PFSK-1 (cell line): ENCODE measurements at regions not wholly inside any gene's neighbourhood (a gene's known extent, or its start where the extent isn't known, plus 50 kb on each side); places are given as distances from the start of the nearest gene placed in this dataset.

Source experiments
- FOXP2 ChIP-seq: optimal IDR thresholded peaks from 2 replicates; pipeline ENCODE3; 2011; ENCODE audit warnings: borderline replicate concordance, control low read depth, inconsistent platforms; ENCODE audit not compliant: insufficient read depth; ENCODE audit errors: extremely low read length, extremely low read depth
- POLR2AphosphoS5 ChIP-seq: IDR thresholded peaks from 2 replicates; pipeline ENCODE4 v1.6.1; 2012; ENCODE audit warnings: low read depth, mild to moderate bottlenecking, control low read depth, low read length, moderate library complexity
- SIN3A ChIP-seq: IDR thresholded peaks from 2 replicates; pipeline ENCODE4 v1.6.1; 2012; ENCODE audit warnings: mild to moderate bottlenecking, low read length, moderate library complexity, borderline replicate concordance; ENCODE audit not compliant: insufficient read depth
- TAF1 ChIP-seq: IDR thresholded peaks from 2 replicates; pipeline ENCODE4 v1.6.1; 2012; ENCODE audit warnings: low read length, control low read depth, borderline replicate concordance; ENCODE audit not compliant: insufficient read depth
- TF ChIP-seq, protein P1 (sequence below), 2 experiments: IDR thresholded peaks; 2 replicates each; pipeline versions ENCODE4 v1.6.1 to v1.8.0; 2011 to 2012; ENCODE audit warnings: low read depth in 2 of 2, low read length in 2 of 2, control low read depth in 1 of 2, inconsistent platforms in 1 of 2, mild to moderate bottlenecking in 1 of 2, moderate library complexity in 1 of 2; ENCODE audit not compliant: insufficient read depth in 1 of 2

DNA sequence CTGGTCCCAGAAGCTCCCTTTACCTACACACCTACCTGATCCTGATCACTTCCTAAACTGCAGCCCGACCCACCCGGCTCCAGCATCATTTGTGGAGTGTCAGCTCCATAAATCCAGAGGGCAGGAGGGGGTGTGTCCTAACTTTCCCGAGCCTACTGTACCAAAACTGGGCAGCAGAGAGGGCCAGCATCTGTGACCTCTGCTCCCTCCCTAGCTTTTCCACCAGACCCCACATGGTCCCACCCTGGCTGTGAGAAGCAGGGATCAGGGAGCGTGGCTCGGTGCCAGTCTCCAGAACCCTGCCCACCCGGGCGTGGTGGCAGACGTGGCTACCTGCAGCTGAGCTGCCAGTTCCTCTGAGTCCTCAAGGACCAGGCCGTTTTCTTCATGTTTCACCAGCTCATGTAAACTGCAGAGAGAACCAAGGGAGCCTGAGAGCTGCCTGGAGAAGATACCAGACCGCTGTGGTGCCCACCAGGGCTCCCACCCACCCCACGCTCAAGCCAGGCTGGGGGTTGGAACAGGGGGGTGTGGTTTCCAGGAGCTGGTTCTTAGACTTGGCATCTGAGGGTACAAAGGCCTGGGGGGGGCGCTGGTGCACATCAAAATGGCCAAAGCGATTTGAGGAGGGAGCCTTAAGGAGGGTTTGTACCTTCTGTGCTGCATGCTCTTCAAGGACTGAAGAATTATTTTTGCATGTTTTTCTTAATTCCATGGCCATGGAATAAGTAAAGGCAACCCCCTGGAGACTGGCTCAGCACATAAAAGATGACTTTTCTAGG, 76.7 kb upstream of the DRD5 start:
- TF ChIP-seq POLR2AphosphoS5 (no peak), FOXP2 (no peak)

GRCh38 chr4:9709724-9710123, 71.7 kb upstream of the DRD5 start:
- no peak for TF ChIP-seq POLR2AphosphoS5
- no peak for TF ChIP-seq TAF1
- TF ChIP-seq SIN3A: no peak
- TF ChIP-seq, protein P1, sequence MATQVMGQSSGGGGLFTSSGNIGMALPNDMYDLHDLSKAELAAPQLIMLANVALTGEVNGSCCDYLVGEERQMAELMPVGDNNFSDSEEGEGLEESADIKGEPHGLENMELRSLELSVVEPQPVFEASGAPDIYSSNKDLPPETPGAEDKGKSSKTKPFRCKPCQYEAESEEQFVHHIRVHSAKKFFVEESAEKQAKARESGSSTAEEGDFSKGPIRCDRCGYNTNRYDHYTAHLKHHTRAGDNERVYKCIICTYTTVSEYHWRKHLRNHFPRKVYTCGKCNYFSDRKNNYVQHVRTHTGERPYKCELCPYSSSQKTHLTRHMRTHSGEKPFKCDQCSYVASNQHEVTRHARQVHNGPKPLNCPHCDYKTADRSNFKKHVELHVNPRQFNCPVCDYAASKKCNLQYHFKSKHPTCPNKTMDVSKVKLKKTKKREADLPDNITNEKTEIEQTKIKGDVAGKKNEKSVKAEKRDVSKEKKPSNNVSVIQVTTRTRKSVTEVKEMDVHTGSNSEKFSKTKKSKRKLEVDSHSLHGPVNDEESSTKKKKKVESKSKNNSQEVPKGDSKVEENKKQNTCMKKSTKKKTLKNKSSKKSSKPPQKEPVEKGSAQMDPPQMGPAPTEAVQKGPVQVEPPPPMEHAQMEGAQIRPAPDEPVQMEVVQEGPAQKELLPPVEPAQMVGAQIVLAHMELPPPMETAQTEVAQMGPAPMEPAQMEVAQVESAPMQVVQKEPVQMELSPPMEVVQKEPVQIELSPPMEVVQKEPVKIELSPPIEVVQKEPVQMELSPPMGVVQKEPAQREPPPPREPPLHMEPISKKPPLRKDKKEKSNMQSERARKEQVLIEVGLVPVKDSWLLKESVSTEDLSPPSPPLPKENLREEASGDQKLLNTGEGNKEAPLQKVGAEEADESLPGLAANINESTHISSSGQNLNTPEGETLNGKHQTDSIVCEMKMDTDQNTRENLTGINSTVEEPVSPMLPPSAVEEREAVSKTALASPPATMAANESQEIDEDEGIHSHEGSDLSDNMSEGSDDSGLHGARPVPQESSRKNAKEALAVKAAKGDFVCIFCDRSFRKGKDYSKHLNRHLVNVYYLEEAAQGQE (IDR thresholded peaks at IDR 0.05; ENCODE audit: insufficient read depth in 1 of 2, low read depth in 2 of 2, low read length in 2 of 2): no peak
- TF ChIP-seq FOXP2: no peak

DNA sequence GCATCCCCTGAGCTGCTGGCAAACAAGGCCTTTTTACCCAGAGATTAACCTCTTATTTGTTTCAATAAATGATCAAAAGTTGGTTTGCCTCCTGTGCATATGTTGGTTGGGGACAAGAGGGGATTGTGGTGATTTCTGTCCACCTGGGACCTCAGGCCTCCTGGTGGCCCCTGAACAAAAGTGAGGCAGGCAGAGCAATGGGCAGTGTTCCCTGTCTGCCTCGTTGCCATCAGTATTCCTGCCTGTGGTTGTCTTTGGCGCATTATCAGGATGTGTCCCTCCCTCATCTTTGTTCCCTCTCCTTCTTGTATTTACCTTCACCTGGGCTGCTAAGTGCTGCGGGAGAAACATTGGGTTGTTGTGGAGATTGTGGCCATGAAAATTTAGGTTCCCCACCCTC, 65.3 kb upstream of the DRD5 start:
- TF ChIP-seq FOXP2: no peak
- TF ChIP-seq SIN3A: no peak
- TF ChIP-seq, protein P1 (IDR thresholded peaks at IDR 0.05; ENCODE audit: insufficient read depth in 1 of 2, low read depth in 2 of 2, low read length in 2 of 2): no peak
- no peak for TF ChIP-seq TAF1
- TF ChIP-seq POLR2AphosphoS5: no peak
